HCT116 (cell line): ENCODE measurements at regions not wholly inside any gene's neighbourhood (a gene's known extent, or its start where the extent isn't known, plus 50 kb on each side); places are given as distances from the start of the nearest gene placed in this dataset.

Source experiments
- EZH2 ChIP-seq: fragments of 200-600 bp; sonication (generic); IDR thresholded peaks from 2 replicates; pipeline ENCODE4 v1.6.1; 2017; ENCODE audit warnings: antibody characterized with exemption, mixed run types
- POLR2A ChIP-seq: IDR thresholded peaks from 2 replicates; pipeline ENCODE4 v1.7.0; 2011; ENCODE audit warnings: borderline replicate concordance; ENCODE audit not compliant: insufficient read depth, insufficient read length; ENCODE audit errors: extremely low read depth
- RAD21 ChIP-seq: IDR thresholded peaks from 2 replicates; pipeline ENCODE4 v1.6.1; 2012; ENCODE audit warnings: low read depth, mild to moderate bottlenecking

DNA sequence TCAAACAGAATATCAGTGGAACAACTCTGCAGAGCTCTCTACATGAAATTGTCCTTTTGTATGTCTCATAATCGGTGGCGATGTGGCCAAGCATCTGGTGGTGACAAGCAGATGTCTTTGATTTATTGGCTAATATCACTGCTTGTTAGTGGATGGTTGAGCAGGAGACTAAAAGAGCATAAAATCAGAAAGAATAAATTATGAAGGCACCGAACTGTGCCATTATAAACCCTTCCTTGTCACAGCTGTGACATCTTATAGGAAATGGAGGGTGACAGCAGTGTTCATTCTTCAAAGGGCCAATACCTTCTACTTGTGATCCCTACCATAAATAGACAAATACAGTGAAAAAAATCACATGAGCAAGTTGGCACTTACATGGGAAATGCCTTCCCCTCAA lies 1404.3 kb downstream of the MAT2B start:
- TF ChIP-seq RAD21 (no peak), EZH2 (no peak), POLR2A (no peak)
